H1 (cell line): ENCODE measurements at regions not wholly inside any gene's neighbourhood (a gene's known extent, or its start where the extent isn't known, plus 50 kb on each side); places are given as distances from the start of the nearest gene placed in this dataset.

Experiments
- ATF3 ChIP-seq: IDR thresholded peaks from 2 replicates; pipeline ENCODE4 v1.6.1; 2011; ENCODE audit warnings: low read depth, mild to moderate bottlenecking, low read length; ENCODE audit not compliant: insufficient read depth
- E2F6 ChIP-seq: IDR thresholded peaks from 2 replicates; pipeline ENCODE4 v1.6.1; 2012; ENCODE audit warnings: inconsistent platforms
- EP300 ChIP-seq, 2 experiments: IDR thresholded peaks; 1 replicate in 1 of 2; 2 replicates in 1 of 2; pipeline ENCODE4 v1.6.1; 2011 to 2012; ENCODE audit warnings: low read depth in 2 of 2, low read length in 2 of 2, mild to moderate bottlenecking in 2 of 2, borderline replicate concordance in 1 of 2, inconsistent platforms in 1 of 2, moderate library complexity in 1 of 2
- MAFK ChIP-seq: IDR thresholded peaks from 2 replicates; pipeline ENCODE4 v1.6.1; 2012; ENCODE audit warnings: low read depth, mild to moderate bottlenecking, improper control_type of control experiment, low read length
- PHF8 ChIP-seq: fragments of 200-600 bp; sonication (generic); conservative IDR thresholded peaks from 2 replicates; pipeline ENCODE4 v1.7.1; 2012; ENCODE audit warnings: low read depth, mild to moderate bottlenecking, inconsistent platforms, low read length, moderate library complexity
- POLR2A ChIP-seq, 2 experiments: IDR thresholded peaks; 1 replicate in 1 of 2; 2 replicates in 1 of 2; pipeline ENCODE4 v1.6.1; 2011; ENCODE audit warnings: low read depth in 2 of 2, low read length in 2 of 2, mild to moderate bottlenecking in 2 of 2; ENCODE audit errors: control extremely low read depth in 1 of 2
- POLR2AphosphoS5 ChIP-seq: IDR thresholded peaks from 2 replicates; pipeline ENCODE4 v1.6.1; 2011; ENCODE audit warnings: low read depth, low read length
- SP1 ChIP-seq: IDR thresholded peaks from 2 replicates; pipeline ENCODE4 v1.6.1; 2011; ENCODE audit warnings: low read depth, low read length
- SRF ChIP-seq: IDR thresholded peaks from 2 replicates; pipeline ENCODE4 v1.6.1; 2011; ENCODE audit warnings: mild to moderate bottlenecking, low read depth, low read length, moderate library complexity
- TF ChIP-seq, protein P1 (sequence below), 3 experiments: IDR thresholded peaks; 1 replicate in 2 of 3; 2 replicates in 1 of 3; pipeline versions ENCODE4 v1.5.1 to v1.6.1; 2011; ENCODE audit warnings: low read length in 3 of 3, mild to moderate bottlenecking in 3 of 3, inconsistent platforms in 2 of 3, low read depth in 1 of 3, moderate library complexity in 1 of 3; ENCODE audit not compliant: insufficient read depth in 1 of 3; ENCODE audit errors: control extremely low read depth in 1 of 3
- TF ChIP-seq, protein P2 (sequence below): IDR thresholded peaks from 2 replicates; pipeline ENCODE4 v1.6.1; 2012; ENCODE audit warnings: inconsistent platforms

- TF ChIP-seq PHF8 (no peak), POLR2AphosphoS5 (no peak), MAFK (no peak), POLR2A (IDR thresholded peaks at IDR 0.05; ENCODE audit: control extremely low read depth in 1 of 2, low read depth in 2 of 2, low read length in 2 of 2) (no peak), SRF (no peak), ATF3 (no peak), SP1 (no peak), EP300 (IDR thresholded peaks at IDR 0.05; ENCODE audit: borderline replicate concordance in 1 of 2, low read depth in 2 of 2, low read length in 2 of 2) (no peak), E2F6 (no peak)
- TF ChIP-seq, protein P1, sequence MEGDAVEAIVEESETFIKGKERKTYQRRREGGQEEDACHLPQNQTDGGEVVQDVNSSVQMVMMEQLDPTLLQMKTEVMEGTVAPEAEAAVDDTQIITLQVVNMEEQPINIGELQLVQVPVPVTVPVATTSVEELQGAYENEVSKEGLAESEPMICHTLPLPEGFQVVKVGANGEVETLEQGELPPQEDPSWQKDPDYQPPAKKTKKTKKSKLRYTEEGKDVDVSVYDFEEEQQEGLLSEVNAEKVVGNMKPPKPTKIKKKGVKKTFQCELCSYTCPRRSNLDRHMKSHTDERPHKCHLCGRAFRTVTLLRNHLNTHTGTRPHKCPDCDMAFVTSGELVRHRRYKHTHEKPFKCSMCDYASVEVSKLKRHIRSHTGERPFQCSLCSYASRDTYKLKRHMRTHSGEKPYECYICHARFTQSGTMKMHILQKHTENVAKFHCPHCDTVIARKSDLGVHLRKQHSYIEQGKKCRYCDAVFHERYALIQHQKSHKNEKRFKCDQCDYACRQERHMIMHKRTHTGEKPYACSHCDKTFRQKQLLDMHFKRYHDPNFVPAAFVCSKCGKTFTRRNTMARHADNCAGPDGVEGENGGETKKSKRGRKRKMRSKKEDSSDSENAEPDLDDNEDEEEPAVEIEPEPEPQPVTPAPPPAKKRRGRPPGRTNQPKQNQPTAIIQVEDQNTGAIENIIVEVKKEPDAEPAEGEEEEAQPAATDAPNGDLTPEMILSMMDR (IDR thresholded peaks at IDR 0.05; ENCODE audit: control extremely low read depth in 1 of 3, insufficient read depth in 1 of 3, low read depth in 1 of 3, low read length in 3 of 3) = no peak
- TF ChIP-seq, protein P2, sequence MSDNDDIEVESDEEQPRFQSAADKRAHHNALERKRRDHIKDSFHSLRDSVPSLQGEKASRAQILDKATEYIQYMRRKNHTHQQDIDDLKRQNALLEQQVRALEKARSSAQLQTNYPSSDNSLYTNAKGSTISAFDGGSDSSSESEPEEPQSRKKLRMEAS = no peak
These were observed 125.9 kb upstream of the CDH18 start for GRCh38 chr5:20113931-20114330.
